CD14-positive monocyte (primary cell): ENCODE measurements at regions not wholly inside any gene's neighbourhood (a gene's known extent, or its start where the extent isn't known, plus 50 kb on each side); places are given as distances from the start of the nearest gene placed in this dataset.

ENCODE experiments used
- DNase-seq, 3 donors: peaks; one replicate each; pipeline ENCODE4 v3.0.0-alpha.2; 2011 to 2022
- H2AFZ ChIP-seq: 2 replicates; pipeline ENCODE4 v1.6.0; 2012; ENCODE audit warnings: mild to moderate bottlenecking, low read depth, low read length, inconsistent platforms; ENCODE audit not compliant: insufficient read depth, poor library complexity, severe bottlenecking
- H3K27ac ChIP-seq, 2 donors: 1 replicate in 1 of 2; 2 replicates in 1 of 2; pipeline ENCODE4 v1.5.1; 2012 to 2013; ENCODE audit warnings: low read length in 2 of 2, control low read depth in 1 of 2, inconsistent platforms in 1 of 2, low read depth in 1 of 2, mild to moderate bottlenecking in 1 of 2
- H3K27me3 ChIP-seq, 2 donors: one replicate each; pipeline versions ENCODE4 v1.6.0 to v1.6.1; 2011 to 2013; ENCODE audit warnings: low read length in 2 of 2; ENCODE audit not compliant: control insufficient read depth in 2 of 2, insufficient read depth in 2 of 2
- H3K36me3 ChIP-seq, 2 donors: replicated peaks in 1 of 2; 1 replicate in 1 of 2; 2 replicates in 1 of 2; pipeline versions ENCODE4 v1.5.1 to v1.6.1; 2012 to 2013; ENCODE audit warnings: low read length in 2 of 2, control low read depth in 1 of 2, inconsistent platforms in 1 of 2, mild to moderate bottlenecking in 1 of 2; ENCODE audit not compliant: insufficient read depth in 2 of 2, control insufficient read depth in 1 of 2
- H3K4me1 ChIP-seq, 2 donors: 1 replicate in 1 of 2; 2 replicates in 1 of 2; pipeline versions ENCODE4 v1.5.1 to v1.6.1; 2012 to 2013; ENCODE audit warnings: low read length in 2 of 2, control low read depth in 1 of 2, inconsistent platforms in 1 of 2, mild to moderate bottlenecking in 1 of 2, moderate library complexity in 1 of 2; ENCODE audit not compliant: insufficient read depth in 2 of 2, control insufficient read depth in 1 of 2
- H3K4me2 ChIP-seq: replicated peaks from 2 replicates; pipeline ENCODE3; 2012; ENCODE audit warnings: low read length, moderate library complexity, mild to moderate bottlenecking; ENCODE audit not compliant: poor library complexity, severe bottlenecking; ENCODE audit errors: extremely low read depth
- H3K4me3 ChIP-seq, 3 experiments: fragments of 200-600 bp in 1 of 3; sonication (generic) in 1 of 3; replicated peaks in 1 of 3; 1 replicate in 2 of 3; 2 replicates in 1 of 3; pipeline ENCODE4 v1.5.1; 2011 to 2013; ENCODE audit warnings: low read length in 3 of 3, mild to moderate bottlenecking in 3 of 3, control low read depth in 2 of 3, low read depth in 2 of 3, inconsistent platforms in 1 of 3, moderate library complexity in 1 of 3
- H3K79me2 ChIP-seq: 2 replicates; pipeline ENCODE4 v1.6.0; 2012; ENCODE audit warnings: mild to moderate bottlenecking, control low read depth, inconsistent platforms, low read length, moderate library complexity; ENCODE audit not compliant: insufficient read depth
- H3K9ac ChIP-seq: 2 replicates; pipeline ENCODE4 v1.6.0; 2017; ENCODE audit warnings: low read length, mild to moderate bottlenecking; ENCODE audit not compliant: insufficient read depth, poor library complexity, severe bottlenecking
- H3K9me3 ChIP-seq, 2 donors: replicated peaks in 1 of 2; 1 replicate in 1 of 2; 2 replicates in 1 of 2; pipeline versions ENCODE4 v1.5.1 to v1.6.1; 2012 to 2013; ENCODE audit warnings: low read length in 2 of 2, control low read depth in 1 of 2; ENCODE audit not compliant: control insufficient read depth in 1 of 2, insufficient read depth in 1 of 2
- H4K20me1 ChIP-seq: 2 replicates; pipeline ENCODE4 v1.6.0; 2012; ENCODE audit warnings: mild to moderate bottlenecking, low read length, control low read depth, moderate library complexity; ENCODE audit not compliant: insufficient read depth
- H3K27ac Mint-ChIP-seq, 7 donors: one replicate each; pipeline ENCODE4 v1.8.0; 2020; ENCODE audit warnings: mild to moderate bottlenecking in 7 of 7, mixed read lengths in 7 of 7, moderate library complexity in 6 of 7, inconsistent platforms in 2 of 7
- H3K27me3 Mint-ChIP-seq, 3 donors: one replicate each; pipeline ENCODE4 v1.8.0; 2021 to 2022; ENCODE audit warnings: low read depth in 3 of 3, mild to moderate bottlenecking in 3 of 3, mixed read lengths in 3 of 3, moderate library complexity in 3 of 3, inconsistent platforms in 1 of 3
- H3K36me3 Mint-ChIP-seq, 2 donors: one replicate each; pipeline ENCODE4 v1.8.0; 2020; ENCODE audit warnings: mixed read lengths in 2 of 2, inconsistent platforms in 1 of 2, mild to moderate bottlenecking in 1 of 2
- H3K4me1 Mint-ChIP-seq: one replicate; pipeline ENCODE4 v1.8.0; 2020; ENCODE audit warnings: mild to moderate bottlenecking, mixed read lengths
- H3K4me3 Mint-ChIP-seq, 2 donors: one replicate each; pipeline ENCODE4 v1.8.0; 2020; ENCODE audit warnings: mild to moderate bottlenecking in 2 of 2, mixed read lengths in 2 of 2, moderate library complexity in 1 of 2
- H3K9me3 Mint-ChIP-seq, 7 donors: one replicate each; pipeline ENCODE4 v1.8.0; 2020 to 2022; ENCODE audit warnings: mixed read lengths in 7 of 7, mild to moderate bottlenecking in 6 of 7, moderate library complexity in 6 of 7, inconsistent platforms in 2 of 7
- WGBS: methylation state at CpG from one replicate; pipeline ENCODE4 v1.1.5; 2013; ENCODE audit warnings: missing lambda C conversion rate; ENCODE audit not compliant: insufficient coverage; 5-methylcytosine and 5-hydroxymethylcytosine counted together
- intact Hi-C, 2 donors: fragments of 100-400 bp; cut with micrococcal nuclease; formaldehyde crosslinking; loops; one replicate each; pipeline versions ENCODE4 v1.15.0 to v1.15.1; 2023
- TF ChIP-seq, protein P1 (sequence below): fragments of 200-600 bp; IDR thresholded peaks from one replicate; pipeline ENCODE4 v1.8.0; 2022; ENCODE audit warnings: antibody characterized with exemption, mild to moderate bottlenecking

DNA sequence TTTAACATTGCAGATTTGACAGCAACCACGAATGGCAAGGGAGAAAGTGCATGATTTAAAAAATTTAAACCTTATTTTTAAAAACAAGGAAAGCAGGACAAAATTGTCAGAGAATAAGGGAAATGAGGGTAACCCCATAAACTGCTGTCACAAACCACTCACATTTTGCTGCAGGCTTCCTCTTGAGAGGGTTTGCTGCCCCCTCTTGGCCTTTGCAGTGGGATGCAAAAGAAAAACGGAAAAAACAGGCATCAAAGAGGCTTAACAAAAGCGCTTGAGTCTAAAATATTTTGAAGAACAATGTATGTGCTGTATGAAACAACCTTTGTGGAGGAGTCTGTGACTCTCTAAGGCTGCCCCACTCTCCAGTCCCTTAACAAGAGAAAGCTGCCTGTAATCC is 91.6 kb downstream of the TMX3 start:
- Mint-ChIP-seq H3K27ac (no peak overlapping the region), H3K9me3 (no peaks in the 10 kb centered on the region), H3K4me1 (no peaks in the 10 kb centered on the region), H3K36me3 (no peaks in the 10 kb centered on the region), H3K27me3 (peaks cover 0 to 5% (median 4%) of the 10 kb centered on the region in 3 donors), H3K4me3 (no peak overlapping the region)
- no peaks in the 10 kb centered on the region for H3K9me3 ChIP-seq
- H4K20me1 ChIP-seq: no peaks in the 10 kb centered on the region
- H3K4me3 ChIP-seq: no peak overlapping the region
- no peaks in the 10 kb centered on the region for H3K36me3 ChIP-seq
- no peak overlapping the region for H3K4me2 ChIP-seq
- H3K27ac ChIP-seq: no peak overlapping the region
- H3K27me3 ChIP-seq: no peaks in the 10 kb centered on the region
- H3K4me1 ChIP-seq: no peaks in the 10 kb centered on the region
- no peak overlapping the region for H2AFZ ChIP-seq
- H3K79me2 ChIP-seq: no peaks in the 10 kb centered on the region
- DNase-seq: no peak
- no peak overlapping the region for H3K9ac ChIP-seq
- TF ChIP-seq, protein P1, sequence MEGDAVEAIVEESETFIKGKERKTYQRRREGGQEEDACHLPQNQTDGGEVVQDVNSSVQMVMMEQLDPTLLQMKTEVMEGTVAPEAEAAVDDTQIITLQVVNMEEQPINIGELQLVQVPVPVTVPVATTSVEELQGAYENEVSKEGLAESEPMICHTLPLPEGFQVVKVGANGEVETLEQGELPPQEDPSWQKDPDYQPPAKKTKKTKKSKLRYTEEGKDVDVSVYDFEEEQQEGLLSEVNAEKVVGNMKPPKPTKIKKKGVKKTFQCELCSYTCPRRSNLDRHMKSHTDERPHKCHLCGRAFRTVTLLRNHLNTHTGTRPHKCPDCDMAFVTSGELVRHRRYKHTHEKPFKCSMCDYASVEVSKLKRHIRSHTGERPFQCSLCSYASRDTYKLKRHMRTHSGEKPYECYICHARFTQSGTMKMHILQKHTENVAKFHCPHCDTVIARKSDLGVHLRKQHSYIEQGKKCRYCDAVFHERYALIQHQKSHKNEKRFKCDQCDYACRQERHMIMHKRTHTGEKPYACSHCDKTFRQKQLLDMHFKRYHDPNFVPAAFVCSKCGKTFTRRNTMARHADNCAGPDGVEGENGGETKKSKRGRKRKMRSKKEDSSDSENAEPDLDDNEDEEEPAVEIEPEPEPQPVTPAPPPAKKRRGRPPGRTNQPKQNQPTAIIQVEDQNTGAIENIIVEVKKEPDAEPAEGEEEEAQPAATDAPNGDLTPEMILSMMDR: no peak
- intact Hi-C loops: no loop called here
- WGBS: no CpG with 5 or more reads among the region's 3 CpGs

DNA sequence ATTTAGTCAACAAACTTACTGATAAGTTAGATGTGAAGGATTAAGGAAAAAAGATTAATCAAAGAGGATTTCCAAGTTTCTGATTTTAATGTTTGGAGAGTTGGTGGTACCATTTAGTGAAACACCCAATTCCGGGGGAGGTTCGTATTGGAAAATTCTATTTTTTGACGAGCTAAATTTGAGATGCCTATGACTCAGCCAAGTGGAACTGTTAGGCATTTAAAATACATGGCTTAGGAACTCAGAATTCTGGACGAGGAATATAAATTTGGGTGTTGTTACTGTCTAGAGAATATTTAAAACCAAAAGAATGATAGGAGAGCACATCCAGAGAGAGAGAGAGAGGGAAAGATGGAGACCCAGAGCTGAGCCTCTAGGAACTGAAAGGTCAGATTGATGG is 103.6 kb downstream of the TMX3 start:
- no peaks in the 10 kb centered on the region for H3K4me1 Mint-ChIP-seq
- intact Hi-C loops: no loop called here
- TF ChIP-seq, protein P1: no peak

More for the DNA sequence above, 103.6 kb downstream of the TMX3 start:
- H4K20me1 ChIP-seq: no peaks in the 10 kb centered on the region
- no peaks in the 10 kb centered on the region for H3K27me3 ChIP-seq
- no peaks in the 10 kb centered on the region for H3K36me3 ChIP-seq
- H3K27ac ChIP-seq: no peak overlapping the region
- Mint-ChIP-seq H3K36me3 (no peaks in the 10 kb centered on the region), H3K4me3 (no peak overlapping the region), H3K27ac (no peak overlapping the region), H3K27me3 (peaks cover 1 to 2% (median 1%) of the 10 kb centered on the region in 3 donors), H3K9me3 (peaks cover 0 to 2% (median 0%) of the 10 kb centered on the region in 7 donors)
- no peak overlapping the region for H3K9ac ChIP-seq
- H3K4me3 ChIP-seq: no peak overlapping the region
- no peak for DNase-seq
- WGBS: 91% methylated on average over 3 of the region's 4 CpGs
- H3K4me2 ChIP-seq: no peak overlapping the region
- H3K4me1 ChIP-seq: no peaks in the 10 kb centered on the region
- no peak overlapping the region for H2AFZ ChIP-seq
- no peaks in the 10 kb centered on the region for H3K9me3 ChIP-seq
- H3K79me2 ChIP-seq: no peaks in the 10 kb centered on the region
